DND-41 (cell line): ENCODE measurements at regions not wholly inside any gene's neighbourhood (a gene's known extent, or its start where the extent isn't known, plus 50 kb on each side); places are given as distances from the start of the nearest gene placed in this dataset.

Experiments used
- CTCF ChIP-seq: IDR thresholded peaks from 2 replicates; pipeline ENCODE4 v1.5.1; 2012; ENCODE audit warnings: borderline replicate concordance, low read length, moderate library complexity, mild to moderate bottlenecking; ENCODE audit not compliant: poor library complexity, severe bottlenecking; ENCODE audit errors: extremely low read depth
- EZH2 ChIP-seq: IDR thresholded peaks from 3 replicates; pipeline ENCODE4 v1.6.1; 2012; ENCODE audit warnings: borderline replicate concordance, low read depth, mild to moderate bottlenecking, moderate library complexity, low read length, inconsistent platforms; ENCODE audit not compliant: severe bottlenecking

DNA sequence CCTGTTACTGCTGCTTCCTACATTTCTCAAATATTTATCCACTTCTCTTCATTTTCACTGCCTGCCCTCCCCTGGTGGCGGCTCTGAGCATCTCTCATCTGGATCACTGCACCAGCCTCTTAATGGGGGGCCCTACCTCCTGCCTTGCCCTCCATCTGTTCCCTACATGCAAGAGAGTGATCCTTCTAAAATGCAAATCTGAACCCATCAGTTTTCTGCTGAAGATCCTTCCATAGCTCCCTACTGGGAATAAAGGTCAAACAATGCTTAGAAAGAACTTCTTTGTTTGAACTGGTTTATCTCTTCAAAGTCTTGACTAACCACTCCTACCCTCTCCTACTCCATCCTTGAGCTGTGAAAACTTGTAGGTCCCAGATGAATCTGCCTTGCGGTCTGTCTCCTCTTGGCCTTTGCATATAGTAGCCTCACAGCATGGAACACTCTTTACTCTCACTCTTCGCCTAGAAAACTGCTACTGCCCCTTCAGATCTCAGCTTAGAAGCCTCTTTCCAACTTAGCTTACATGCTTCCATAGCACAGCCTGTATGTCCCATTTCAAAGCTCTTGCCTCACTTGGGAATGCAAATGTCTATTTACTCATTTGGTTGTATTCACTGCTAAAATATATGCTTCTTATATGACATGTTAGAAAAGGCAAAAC, 119.3 kb downstream of the QRSL1 start:
- TF ChIP-seq CTCF (peak; percentile 6), EZH2 (no peak)
